Stimulated activated CD4-positive, alpha-beta T cell treated with anti-CD3 and anti-CD28 coated beads, TNF-alpha, amount 100 ng/mL, for 1 hour (primary cell): ENCODE measurements at regions not wholly inside any gene's neighbourhood (a gene's known extent, or its start where the extent isn't known, plus 50 kb on each side); places are given as distances from the start of the nearest gene placed in this dataset.
A peak's percentile ranks its signal among the peaks of the same experiment; 100 is the strongest.

Source experiments
- DNase-seq, 3 donors: peaks; one replicate each; pipeline ENCODE4 v3.0.0-alpha.2; 2020; ENCODE audit warnings: low read depth in 3 of 3, low spot score in 1 of 3

- no peak for DNase-seq
These were observed 401.2 kb upstream of the SOX11 start for GRCh38 chr2:5290900-5291546.

GRCh38 chr2:5304640-5305039, 387.5 kb upstream of the SOX11 start:
- no peak for DNase-seq

- no peak for DNase-seq
These were observed 377.1 kb upstream of the SOX11 start for GRCh38 chr2:5315041-5315440.

GRCh38 chr2:5315512-5315911, 376.7 kb upstream of the SOX11 start:
- DNase-seq, result no peak

- no peak for DNase-seq
These were observed 376.1 kb upstream of the SOX11 start for GRCh38 chr2:5316001-5316490.

GRCh38 chr2:5319493-5319892, 372.7 kb upstream of the SOX11 start:
- no peak for DNase-seq

- DNase-seq, result no peak
These were observed 369.8 kb upstream of the SOX11 start for GRCh38 chr2:5322396-5322795.

GRCh38 chr2:5325523-5325922, 366.7 kb upstream of the SOX11 start:
- DNase-seq, result no peak

GRCh38 chr2:5328826-5329225, 363.4 kb upstream of the SOX11 start:
- DNase-seq, result no peak

GRCh38 chr2:5329763-5330162, 362.4 kb upstream of the SOX11 start:
- no peak for DNase-seq

GRCh38 chr2:5330961-5331360, 361.2 kb upstream of the SOX11 start:
- no peak for DNase-seq

- no peak for DNase-seq
These were observed 359.3 kb upstream of the SOX11 start for GRCh38 chr2:5332925-5333324.

- DNase-seq, result no peak
These were observed 352.7 kb upstream of the SOX11 start for GRCh38 chr2:5339473-5339872.

GRCh38 chr2:5343785-5344335, 348.3 kb upstream of the SOX11 start:
- no peak for DNase-seq

- no peak for DNase-seq
These were observed 339.9 kb upstream of the SOX11 start for GRCh38 chr2:5352286-5352685.

GRCh38 chr2:5353565-5353964, 338.6 kb upstream of the SOX11 start:
- no peak for DNase-seq

GRCh38 chr2:5359397-5359796, 332.8 kb upstream of the SOX11 start:
- DNase-seq, result no peak

GRCh38 chr2:5360081-5360480, 332.1 kb upstream of the SOX11 start:
- DNase-seq, result no peak

GRCh38 chr2:5364361-5364760, 327.8 kb upstream of the SOX11 start:
- DNase-seq, result no peak

- DNase-seq, result peak in 1 of 3 donors; percentile 8
These were observed 326.2 kb upstream of the SOX11 start for GRCh38 chr2:5365871-5366461.

GRCh38 chr2:5367321-5367720, 324.9 kb upstream of the SOX11 start:
- DNase-seq, result no peak

- DNase-seq, result no peak
These were observed 323.9 kb upstream of the SOX11 start for GRCh38 chr2:5368263-5368662.

GRCh38 chr2:5369510-5369909, 322.7 kb upstream of the SOX11 start:
- DNase-seq, result no peak
